Esophagus squamous epithelium (tissue), 5 donors: ENCODE measurements at regions not wholly inside any gene's neighbourhood (a gene's known extent, or its start where the extent isn't known, plus 50 kb on each side); places are given as distances from the start of the nearest gene placed in this dataset.

Experiments
- DNase-seq: peaks from one replicate; lab custom pipeline; 2025; lab: John Stamatoyannopoulos, UW
- H3K27ac ChIP-seq, 4 donors: fragments of 200-600 bp; sonication (generic); one replicate each; pipeline ENCODE4 v1.5.1; 2016 to 2019; ENCODE audit warnings: mild to moderate bottlenecking in 1 of 4
- H3K27me3 ChIP-seq, 4 donors: fragments of 200-600 bp; sonication (generic); 1 replicate in 3 of 4; 2 replicates in 1 of 4; pipeline versions ENCODE4 v1.5.1 to v1.6.0; 2017 to 2021; ENCODE audit warnings: antibody characterized with exemption in 1 of 4
- H3K36me3 ChIP-seq, 3 donors: fragments of 200-600 bp; sonication (generic); one replicate each; pipeline ENCODE4 v1.5.1; 2016 to 2019
- H3K4me1 ChIP-seq, 3 donors: fragments of 200-600 bp; sonication (generic); one replicate each; pipeline ENCODE4 v1.5.1; 2017 to 2019
- H3K4me3 ChIP-seq, 4 donors: fragments of 200-600 bp; sonication (generic); 1 replicate in 3 of 4; 2 replicates in 1 of 4; pipeline ENCODE4 v1.5.1; 2016 to 2019; ENCODE audit warnings: mild to moderate bottlenecking in 2 of 4, moderate library complexity in 1 of 4
- H3K9me3 ChIP-seq, 3 donors: fragments of 200-600 bp; sonication (generic); one replicate each; pipeline ENCODE4 v1.5.1; 2016 to 2019
- POLR2A ChIP-seq, 4 donors: fragments of 450-650 bp; IDR thresholded peaks; one replicate each; pipeline ENCODE4 v1.6.1; 2017; ENCODE audit warnings: antibody characterized with exemption in 4 of 4, mild to moderate bottlenecking in 4 of 4, moderate library complexity in 3 of 4
- WGBS, 2 donors: methylation state at CpG; one replicate each; pipeline ENCODE4 v1.1.5; 2018; 5-methylcytosine and 5-hydroxymethylcytosine counted together
- intact Hi-C: fragments of 100-400 bp; cut with DNase I; formaldehyde crosslinking; loops from one replicate; pipeline ENCODE4 v1.15.0; 2022
- TF ChIP-seq, protein P1 (sequence below), 6 experiments: fragments of 450-650 bp in 4 of 6; fragments of 200-600 bp in 2 of 6; sonication (generic) in 2 of 6; IDR thresholded peaks; one replicate each; pipeline ENCODE4 v1.5.1; 2016 to 2019; ENCODE audit warnings: antibody characterized with exemption in 6 of 6, mild to moderate bottlenecking in 4 of 6, moderate library complexity in 4 of 6
- donor health status: DM: yes; HTN: yes; CAD: no.

DNA sequence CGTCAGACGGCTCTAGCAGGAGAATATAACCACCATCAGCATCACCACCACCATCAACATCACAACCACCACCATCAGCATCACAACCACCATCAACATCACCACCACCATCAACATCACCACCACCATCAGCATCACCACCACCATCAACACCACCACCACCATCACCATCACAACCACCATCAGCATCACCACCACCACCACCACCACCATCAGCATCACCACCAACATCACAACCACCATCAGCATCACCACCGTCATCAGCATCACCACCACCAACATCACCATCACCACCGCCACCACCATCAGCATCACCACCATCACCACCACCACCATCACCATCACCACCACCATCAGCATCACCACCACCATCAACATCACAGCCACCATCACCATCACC lies 210.7 kb downstream of the C9orf50 start:
- Histone ChIP-seq H3K27ac (no peak overlapping the region), H3K4me3 (no peak overlapping the region), H3K9me3 (no peaks in the 10 kb centered on the region), H3K36me3 (no peaks in the 10 kb centered on the region), H3K4me1 (peaks cover 34 to 73% (median 36%) of the 10 kb centered on the region in 3 donors), H3K27me3 (no peaks in the 10 kb centered on the region)
- intact Hi-C loops, result no loop called here
- TF ChIP-seq, protein P1, sequence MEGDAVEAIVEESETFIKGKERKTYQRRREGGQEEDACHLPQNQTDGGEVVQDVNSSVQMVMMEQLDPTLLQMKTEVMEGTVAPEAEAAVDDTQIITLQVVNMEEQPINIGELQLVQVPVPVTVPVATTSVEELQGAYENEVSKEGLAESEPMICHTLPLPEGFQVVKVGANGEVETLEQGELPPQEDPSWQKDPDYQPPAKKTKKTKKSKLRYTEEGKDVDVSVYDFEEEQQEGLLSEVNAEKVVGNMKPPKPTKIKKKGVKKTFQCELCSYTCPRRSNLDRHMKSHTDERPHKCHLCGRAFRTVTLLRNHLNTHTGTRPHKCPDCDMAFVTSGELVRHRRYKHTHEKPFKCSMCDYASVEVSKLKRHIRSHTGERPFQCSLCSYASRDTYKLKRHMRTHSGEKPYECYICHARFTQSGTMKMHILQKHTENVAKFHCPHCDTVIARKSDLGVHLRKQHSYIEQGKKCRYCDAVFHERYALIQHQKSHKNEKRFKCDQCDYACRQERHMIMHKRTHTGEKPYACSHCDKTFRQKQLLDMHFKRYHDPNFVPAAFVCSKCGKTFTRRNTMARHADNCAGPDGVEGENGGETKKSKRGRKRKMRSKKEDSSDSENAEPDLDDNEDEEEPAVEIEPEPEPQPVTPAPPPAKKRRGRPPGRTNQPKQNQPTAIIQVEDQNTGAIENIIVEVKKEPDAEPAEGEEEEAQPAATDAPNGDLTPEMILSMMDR (IDR thresholded peaks at IDR 0.05), result no peak
- TF ChIP-seq POLR2A (IDR thresholded peaks at IDR 0.05), result no peak
- 57 to 59% methylated on average over 4 of the region's 4 CpGs for WGBS, 2 donors
- DNase-seq, result no peak

DNA sequence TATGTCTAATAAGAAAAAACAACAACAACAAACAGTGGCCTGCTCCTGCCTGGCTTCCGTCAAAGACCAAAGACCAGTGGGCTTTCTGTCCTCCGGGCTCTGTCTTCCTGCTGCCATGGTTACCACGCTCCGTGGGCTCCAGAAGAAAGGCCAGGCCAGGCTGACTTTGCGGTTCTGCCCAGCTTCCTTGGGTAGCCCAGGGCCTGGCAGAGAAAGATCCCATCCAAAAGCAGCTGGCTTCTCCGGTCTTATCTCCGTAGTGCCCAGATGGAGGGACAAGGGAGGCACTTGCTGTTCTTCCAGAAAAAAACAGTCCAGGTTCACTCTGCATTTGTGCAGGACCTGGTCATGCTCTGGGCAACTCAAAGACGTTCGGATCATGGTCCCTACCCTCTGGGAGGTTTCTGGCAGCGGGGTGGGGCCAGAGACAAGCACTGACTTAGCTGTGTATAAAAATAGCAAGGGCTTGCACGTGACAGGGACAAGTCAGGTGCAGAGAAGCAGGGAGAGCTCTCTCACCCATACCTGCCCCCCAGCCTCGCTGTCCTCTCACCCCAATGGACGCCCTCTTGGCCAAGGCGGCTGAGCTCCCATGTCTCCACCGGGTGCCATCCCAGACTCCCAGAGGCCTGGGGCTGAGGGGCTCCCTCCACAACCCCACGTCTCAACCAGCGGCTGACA lies 212.2 kb downstream of the C9orf50 start:
- no peaks in the 10 kb centered on the region for H3K27me3 ChIP-seq
- DNase-seq, result no peak
- peaks cover 21 to 73% (median 32%) of the 10 kb centered on the region in 3 donors for H3K4me1 ChIP-seq
- H3K9me3 ChIP-seq, result no peaks in the 10 kb centered on the region
- intact Hi-C loops, result no loop called here
- TF ChIP-seq POLR2A (IDR thresholded peaks at IDR 0.05), result no peak
- TF ChIP-seq, protein P1 (IDR thresholded peaks at IDR 0.05), result no peak
- H3K4me3 ChIP-seq, result no peak overlapping the region
- H3K36me3 ChIP-seq, result no peaks in the 10 kb centered on the region
- peak overlapping the region in 3 of 4 donors; percentile 33 to 55 (median 33) for H3K27ac ChIP-seq
- WGBS, 2 donors, result 51 to 67% methylated on average over 5 to 9 of the region's 17 CpGs

DNA sequence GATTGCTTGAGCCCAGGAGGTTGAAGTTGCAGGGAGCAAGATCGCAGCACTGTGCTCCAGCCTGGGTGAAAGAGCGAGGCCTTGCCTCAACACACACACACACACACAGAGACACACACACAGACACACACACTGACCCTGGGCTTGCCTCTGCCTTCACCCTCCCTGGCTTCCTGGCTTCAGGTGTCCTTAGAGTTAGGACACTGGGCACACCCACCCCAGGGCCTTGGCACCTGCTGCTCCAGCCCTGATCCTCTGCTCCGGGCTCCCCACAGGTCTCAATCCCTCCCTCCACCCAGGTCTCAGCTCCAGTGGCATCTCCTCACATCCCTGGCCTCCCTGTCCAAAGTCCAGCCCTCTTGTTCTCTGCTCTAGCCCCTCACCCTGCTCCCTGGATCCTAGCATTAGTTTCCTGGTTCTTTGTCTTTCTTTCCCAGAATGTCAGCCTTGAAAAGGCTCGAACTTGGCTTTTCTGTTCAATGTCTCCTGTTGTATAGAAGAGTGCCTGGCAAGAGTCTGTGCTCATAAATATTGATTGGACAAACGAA lies 212.9 kb downstream of the C9orf50 start:
- no peak for DNase-seq
- Histone ChIP-seq H3K9me3 (no peaks in the 10 kb centered on the region), H3K4me1 (peaks cover 20 to 75% (median 37%) of the 10 kb centered on the region in 3 donors), H3K27me3 (no peaks in the 10 kb centered on the region), H3K4me3 (no peak overlapping the region), H3K27ac (peak overlapping the region in 1 of 4 donors; percentile 55), H3K36me3 (no peaks in the 10 kb centered on the region)
- intact Hi-C loops, result no loop called here
- 76 to 79% methylated on average over 4 to 5 of the region's 5 CpGs for WGBS, 2 donors
- no peak for TF ChIP-seq POLR2A (IDR thresholded peaks at IDR 0.05)
- TF ChIP-seq, protein P1 (IDR thresholded peaks at IDR 0.05), result no peak

DNA sequence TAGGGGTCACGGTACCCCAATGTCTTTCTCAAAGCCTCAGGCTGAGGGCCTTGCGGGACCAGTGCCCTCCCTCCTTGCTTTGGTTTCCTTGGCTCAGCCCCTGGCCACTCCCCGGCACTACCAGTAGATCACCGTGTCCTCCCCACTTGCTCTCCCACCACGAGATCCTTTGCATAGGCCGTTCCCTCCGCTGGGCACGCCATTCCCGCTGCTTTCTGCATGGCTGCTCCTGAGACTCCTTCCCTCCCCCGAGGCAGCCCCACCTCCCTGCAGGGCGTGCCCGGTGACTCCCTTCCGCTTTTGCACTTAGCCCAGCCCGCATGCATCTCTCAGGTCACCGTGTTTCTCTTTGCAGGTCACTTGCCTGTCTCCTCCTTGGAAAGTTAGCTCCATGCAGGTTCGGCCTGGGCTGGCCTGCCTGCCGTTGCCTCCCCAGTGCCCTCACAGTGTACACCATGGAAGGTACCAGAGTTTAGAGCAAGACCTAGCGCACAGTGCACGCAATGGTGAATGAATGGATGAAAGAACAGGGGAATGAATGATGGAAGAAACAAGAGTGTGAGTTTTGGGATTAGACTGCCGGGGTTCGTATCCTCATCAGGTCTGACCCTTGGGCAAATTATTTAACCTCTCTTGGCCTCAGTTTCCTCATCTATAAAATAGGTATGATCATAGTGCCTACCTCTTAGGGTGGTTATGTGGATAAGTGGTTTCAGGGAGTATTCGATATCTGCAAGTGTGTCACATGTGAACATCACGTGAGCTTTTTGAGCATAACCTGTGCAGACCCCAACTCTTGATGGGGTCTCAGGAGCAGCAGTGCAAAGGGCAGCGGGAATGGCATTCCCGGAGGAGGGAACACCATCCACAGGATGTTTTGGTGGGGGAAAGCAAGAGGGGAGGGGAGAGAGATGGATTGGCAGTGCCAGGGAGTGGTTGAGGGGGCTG lies 214.3 kb downstream of the C9orf50 start:
- Histone ChIP-seq H3K4me3 (no peak overlapping the region), H3K9me3 (no peaks in the 10 kb centered on the region), H3K4me1 (peaks cover 23 to 79% (median 42%) of the 10 kb centered on the region in 3 donors), H3K27ac (peak overlapping the region in 2 of 4 donors; percentile 36 to 55), H3K27me3 (no peaks in the 10 kb centered on the region), H3K36me3 (no peaks in the 10 kb centered on the region)
- TF ChIP-seq, protein P1 (IDR thresholded peaks at IDR 0.05), result no peak
- TF ChIP-seq POLR2A (IDR thresholded peaks at IDR 0.05), result peak in 1 of 4 donors; percentile 15
- intact Hi-C loops, result no loop called here
- 44 to 60% methylated on average over 24 to 25 of the region's 25 CpGs for WGBS, 2 donors
- DNase-seq, result no peak
